K562 (cell line): ENCODE measurements at regions not wholly inside any gene's neighbourhood (a gene's known extent, or its start where the extent isn't known, plus 50 kb on each side); places are given as distances from the start of the nearest gene placed in this dataset.

Experiments
- BCLAF1 ChIP-seq, 2 experiments: fragments of 450-650 bp in 1 of 2; IDR thresholded peaks; 2 replicates each; pipeline ENCODE4 v1.6.1; 2011 to 2017; ENCODE audit warnings: low read depth in 2 of 2, antibody characterized with exemption in 1 of 2, borderline replicate concordance in 1 of 2, low read length in 1 of 2, mild to moderate bottlenecking in 1 of 2, mixed read lengths in 1 of 2; ENCODE audit not compliant: control insufficient read depth in 1 of 2
- ETV5 ChIP-seq: sonication (generic); formaldehyde crosslinking; IDR thresholded peaks from 2 replicates; pipeline ENCODE4 v1.4.0; 2020; ENCODE audit warnings: low read depth, mild to moderate bottlenecking, missing genetic modification reagents
- MTA2 ChIP-seq: fragments of 450-650 bp; IDR thresholded peaks from 2 replicates; pipeline ENCODE4 v1.6.1; 2016; ENCODE audit warnings: low read depth

DNA sequence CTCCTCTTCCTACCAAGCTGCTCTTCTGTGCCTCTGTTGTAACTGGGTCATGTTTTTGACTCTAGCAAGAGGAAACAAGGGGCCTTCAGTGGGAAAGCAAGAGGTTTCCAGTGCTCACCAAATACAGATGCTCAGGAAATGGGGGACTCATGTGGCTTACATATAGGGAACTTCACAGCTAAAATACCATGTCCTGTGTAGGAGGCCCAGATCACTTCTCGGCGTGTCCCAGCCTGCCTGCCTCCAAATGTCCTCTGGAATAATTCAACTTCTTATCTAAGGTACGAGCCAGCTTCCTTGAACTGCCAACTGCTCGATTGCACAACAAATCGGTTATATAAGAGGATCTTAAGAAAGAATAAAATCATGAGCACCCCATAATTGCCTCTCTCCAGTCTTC lies 161.3 kb downstream of the KIT start:
- no peak for TF ChIP-seq ETV5 (CRISPR knock-in tag)
- no peak for TF ChIP-seq BCLAF1 (IDR thresholded peaks at IDR 0.05; ENCODE audit: borderline replicate concordance in 1 of 2, control insufficient read depth in 1 of 2, low read depth in 2 of 2, low read length in 1 of 2)
- no peak for TF ChIP-seq MTA2
